GM12865 (cell line): ENCODE measurements at regions not wholly inside any gene's neighbourhood (a gene's known extent, or its start where the extent isn't known, plus 50 kb on each side); places are given as distances from the start of the nearest gene placed in this dataset.
A peak's percentile ranks its signal among the peaks of the same experiment; 100 is the strongest.
"Not testable (repeated sequence)": the region's sequence is repeated elsewhere in the genome, so short reads cannot be mapped to it uniquely, and the experiment has no call there.

Source experiments
- DNase-seq: peaks from one replicate; pipeline ENCODE4 v3.0.0; 2010; ENCODE audit warnings: low read depth
- H3K4me3 ChIP-seq: 2 replicates; pipeline ENCODE4 v1.5.1; 2011; ENCODE audit warnings: mild to moderate bottlenecking, low read depth, low read length, control low read depth
- TF ChIP-seq, protein P1 (sequence below): IDR thresholded peaks from 2 replicates; pipeline ENCODE4 v1.5.1; 2011; ENCODE audit warnings: low read length, control low read depth, low read depth, inconsistent platforms; ENCODE audit not compliant: insufficient read depth; ENCODE audit errors: missing control alignments

DNA sequence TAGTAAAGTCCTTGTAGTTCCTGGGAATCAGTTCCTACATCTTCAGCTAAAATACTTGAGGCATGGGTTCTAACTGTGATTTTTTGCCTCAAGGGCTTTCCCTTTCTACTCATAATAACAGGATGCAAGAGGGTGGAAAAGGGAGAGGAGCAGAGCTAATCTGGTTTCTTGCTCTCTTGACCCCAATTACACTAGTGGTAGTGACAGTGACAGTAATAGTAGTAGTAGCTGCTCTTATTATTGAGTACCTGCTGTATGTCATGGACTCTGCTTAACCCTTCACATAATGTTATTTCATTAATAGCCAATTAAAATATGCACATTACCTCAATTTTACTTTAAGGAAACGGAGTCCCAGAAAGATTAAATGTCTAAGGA, 214.8 kb upstream of the HNRNPA3 start:
- TF ChIP-seq, protein P1, sequence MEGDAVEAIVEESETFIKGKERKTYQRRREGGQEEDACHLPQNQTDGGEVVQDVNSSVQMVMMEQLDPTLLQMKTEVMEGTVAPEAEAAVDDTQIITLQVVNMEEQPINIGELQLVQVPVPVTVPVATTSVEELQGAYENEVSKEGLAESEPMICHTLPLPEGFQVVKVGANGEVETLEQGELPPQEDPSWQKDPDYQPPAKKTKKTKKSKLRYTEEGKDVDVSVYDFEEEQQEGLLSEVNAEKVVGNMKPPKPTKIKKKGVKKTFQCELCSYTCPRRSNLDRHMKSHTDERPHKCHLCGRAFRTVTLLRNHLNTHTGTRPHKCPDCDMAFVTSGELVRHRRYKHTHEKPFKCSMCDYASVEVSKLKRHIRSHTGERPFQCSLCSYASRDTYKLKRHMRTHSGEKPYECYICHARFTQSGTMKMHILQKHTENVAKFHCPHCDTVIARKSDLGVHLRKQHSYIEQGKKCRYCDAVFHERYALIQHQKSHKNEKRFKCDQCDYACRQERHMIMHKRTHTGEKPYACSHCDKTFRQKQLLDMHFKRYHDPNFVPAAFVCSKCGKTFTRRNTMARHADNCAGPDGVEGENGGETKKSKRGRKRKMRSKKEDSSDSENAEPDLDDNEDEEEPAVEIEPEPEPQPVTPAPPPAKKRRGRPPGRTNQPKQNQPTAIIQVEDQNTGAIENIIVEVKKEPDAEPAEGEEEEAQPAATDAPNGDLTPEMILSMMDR, result no peak
- no peak overlapping the region for H3K4me3 ChIP-seq
- no peak for DNase-seq

DNA sequence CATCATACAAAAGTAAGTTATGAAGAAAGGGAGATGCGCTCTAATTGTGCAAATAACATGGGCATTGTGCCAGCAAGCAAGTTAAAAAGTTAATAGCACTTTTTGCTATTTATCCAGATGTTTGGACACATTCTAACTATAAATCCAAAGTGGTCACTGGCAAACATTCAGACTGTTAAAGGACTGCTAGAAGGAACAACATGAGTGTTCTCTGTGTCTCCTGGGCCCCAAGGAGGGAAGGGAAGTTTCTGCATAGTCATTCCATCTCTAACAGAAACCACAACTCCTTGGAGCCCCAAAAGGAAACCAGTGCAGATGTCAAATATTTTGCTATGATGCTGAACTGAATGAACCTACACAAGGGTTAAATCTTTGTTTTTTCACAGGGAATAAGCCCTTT, 213.3 kb upstream of the HNRNPA3 start:
- TF ChIP-seq, protein P1, result no peak
- DNase-seq, result peak; percentile 69
- H3K4me3 ChIP-seq, result no peak overlapping the region

DNA sequence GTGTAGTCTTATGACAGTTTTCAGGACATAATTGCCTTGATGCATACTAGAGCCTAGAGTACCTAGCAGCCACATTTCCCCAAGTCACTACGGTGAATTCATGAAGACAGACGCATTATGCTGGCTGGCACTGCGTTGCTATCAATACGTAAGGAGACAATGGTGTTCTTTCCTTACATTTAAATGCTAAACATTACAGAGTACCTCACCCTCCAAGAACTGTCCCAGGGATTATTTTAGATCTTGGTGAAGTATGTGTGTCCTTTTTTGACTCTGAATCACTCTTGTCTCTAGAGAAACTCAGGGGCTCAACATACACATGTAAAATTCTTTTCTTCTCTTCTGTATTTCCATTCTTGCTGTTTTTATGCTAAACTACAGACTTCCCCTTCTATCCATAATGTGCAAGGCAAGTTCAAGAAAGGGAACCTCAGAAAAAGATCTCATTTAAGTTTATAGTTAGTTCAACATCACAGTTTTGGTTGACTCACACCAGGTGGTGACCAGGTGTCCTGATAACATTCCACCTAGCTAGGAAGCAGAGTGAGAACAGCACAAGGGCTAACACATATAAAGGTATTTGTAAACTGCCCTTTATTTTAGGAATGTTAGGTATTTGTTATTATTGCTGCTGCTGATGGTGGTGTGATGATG, 212.4 kb upstream of the HNRNPA3 start:
- DNase-seq, result no peak
- TF ChIP-seq, protein P1, result no peak
- no peak overlapping the region for H3K4me3 ChIP-seq

DNA sequence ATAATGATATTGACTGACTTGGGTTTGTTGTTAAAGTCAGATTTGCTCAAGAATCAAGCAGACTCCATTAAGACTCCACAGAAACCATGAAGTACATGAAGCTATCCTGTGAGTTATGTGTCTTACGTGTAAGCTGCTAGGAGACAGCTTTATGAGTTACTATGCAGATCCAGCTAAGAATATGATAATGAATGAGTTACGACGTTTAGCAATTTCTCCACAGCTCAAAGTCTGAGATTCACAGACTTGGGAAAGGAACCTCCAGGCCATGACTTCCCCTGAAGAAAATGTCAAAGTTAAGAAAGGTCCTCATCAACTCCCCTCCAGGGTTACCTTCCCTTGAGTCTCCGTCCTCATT, 211.9 kb upstream of the HNRNPA3 start:
- TF ChIP-seq, protein P1, result no peak
- no peak for DNase-seq
- H3K4me3 ChIP-seq, result no peak overlapping the region

DNA sequence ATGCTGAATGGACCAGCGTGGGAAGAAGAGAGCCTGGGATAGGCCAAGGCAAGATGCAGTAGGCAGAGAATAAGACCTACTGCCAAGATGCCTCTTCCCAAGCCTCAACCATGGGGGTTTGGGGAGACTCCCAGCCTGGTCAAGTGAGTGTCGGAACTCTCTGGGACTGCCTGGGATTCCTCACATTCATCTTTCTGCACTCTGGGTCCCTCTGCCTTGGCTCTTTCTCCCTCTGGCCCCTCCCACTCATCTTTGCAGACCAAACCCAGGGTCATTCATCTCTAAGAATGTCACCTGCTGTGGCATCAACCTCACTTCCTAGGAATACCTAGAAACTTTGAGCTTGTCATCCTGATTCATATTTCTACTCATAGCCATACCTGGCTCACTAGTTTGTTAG, 211.3 kb upstream of the HNRNPA3 start:
- TF ChIP-seq, protein P1, result no peak
- H3K4me3 ChIP-seq, result no peak overlapping the region
- no peak for DNase-seq

DNA sequence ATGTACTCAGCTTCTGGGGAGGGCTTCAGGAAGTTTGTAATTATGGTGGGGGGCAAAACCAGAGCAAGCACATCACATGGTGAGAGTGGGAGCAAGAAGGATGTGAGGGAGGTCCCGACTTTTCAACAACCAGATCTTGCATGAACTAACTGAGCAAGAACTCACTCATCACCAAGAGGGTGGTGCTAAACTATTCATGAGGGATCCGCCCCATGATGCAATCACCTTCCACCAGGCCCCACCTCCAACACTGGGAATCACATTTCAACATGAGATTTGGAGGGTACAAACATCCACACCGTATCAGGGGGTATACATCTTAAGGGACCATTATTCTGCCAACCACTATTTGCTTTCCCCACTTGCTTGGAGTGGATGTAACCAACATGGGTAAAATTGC, 209.6 kb upstream of the HNRNPA3 start:
- DNase-seq, result no peak
- H3K4me3 ChIP-seq, result no peak overlapping the region
- TF ChIP-seq, protein P1, result no peak

DNA sequence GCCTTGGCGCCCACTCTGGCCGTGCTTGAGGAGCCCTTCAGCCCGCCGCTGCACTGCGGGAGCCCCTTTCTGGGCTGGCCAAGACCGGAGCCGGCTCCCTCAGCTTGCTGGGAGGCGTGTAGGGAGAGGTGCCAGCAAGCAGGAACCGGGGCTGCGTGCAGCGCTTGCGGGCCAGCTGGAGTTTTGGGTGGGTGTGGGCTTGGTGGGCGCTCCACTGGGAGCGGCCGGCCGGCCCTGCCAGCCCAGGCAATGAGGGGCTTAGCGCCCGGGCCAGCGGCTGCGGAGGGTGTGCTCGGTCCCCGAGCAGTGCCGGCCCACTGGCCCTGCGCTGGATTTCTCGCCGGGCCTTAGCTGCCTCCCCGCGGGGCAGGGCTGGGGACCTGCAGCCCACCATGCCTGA, 204.9 kb upstream of the HNRNPA3 start:
- DNase-seq, H3K4me3 ChIP-seq: not testable (repeated sequence)

DNA sequence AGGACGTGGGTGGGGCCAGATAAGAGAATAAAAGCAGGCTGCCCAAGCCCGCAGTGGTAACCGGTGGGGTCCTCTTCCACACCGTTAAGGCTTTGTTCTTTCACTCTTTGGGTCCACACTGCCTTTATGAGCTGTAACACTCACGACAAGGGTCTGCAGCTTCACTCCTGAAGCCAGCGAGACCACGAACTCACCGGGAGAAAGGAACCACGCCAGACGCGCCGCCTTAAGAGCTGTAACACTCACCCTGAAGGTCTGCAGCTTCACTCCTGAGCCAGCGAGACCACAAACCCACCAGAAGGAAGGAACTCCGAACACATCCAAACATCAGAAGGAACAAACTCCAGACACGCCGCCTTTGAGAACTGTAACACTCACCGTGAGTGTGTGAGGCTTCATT, 203.9 kb upstream of the HNRNPA3 start:
- not testable (repeated sequence) for H3K4me3 ChIP-seq, DNase-seq
